Panc1 (cell line): ENCODE measurements at regions not wholly inside any gene's neighbourhood (a gene's known extent, or its start where the extent isn't known, plus 50 kb on each side); places are given as distances from the start of the nearest gene placed in this dataset.

Experiments used
- ATAC-seq: fragments of 200-7000 bp; cut with Tn5 transposase; 2 replicates; pipeline ENCODE4 v1.9.1; 2020; ENCODE audit warnings: mild to moderate bottlenecking, moderate library complexity
- BruUV-seq: library from RNA; stranded (reverse); fragments of 400-500 nt; replicated peaks from 2 replicates; lab custom pipeline; 2021; lab: Mats Ljungman, UMichigan
- CTCF ChIA-PET: fragments of 300-600 bp; sonication (Branson Sonifier 250); formaldehyde crosslinking; loops from one replicate; lab custom pipeline; 2022; ENCODE audit warnings: antibody characterized with exemption; lab: Charles Lee
- POLR2A ChIA-PET: fragments of 300-600 bp; sonication (Branson Sonifier 250); formaldehyde crosslinking; loops from one replicate; lab custom pipeline; 2022; ENCODE audit warnings: antibody characterized with exemption; lab: Charles Lee
- DNase-seq: peaks from one replicate; pipeline ENCODE4 v3.0.0-alpha.2; 2010; ENCODE audit warnings: low read depth, low spot score
- H3K27ac ChIP-seq: 2 replicates; pipeline ENCODE4 v1.5.1; 2011; ENCODE audit warnings: mild to moderate bottlenecking, low read length, inconsistent platforms
- H3K27me3 ChIP-seq: fragments of 200-500 bp; sonication (Bioruptor generic); 2 replicates; pipeline ENCODE4 v1.6.0; 2014; ENCODE audit warnings: low read length, inconsistent platforms; ENCODE audit not compliant: control insufficient read depth, insufficient read depth
- H3K36me3 ChIP-seq: fragments of 200-500 bp; sonication (Bioruptor generic); 2 replicates; pipeline ENCODE4 v1.5.1; 2014; ENCODE audit warnings: inconsistent platforms, mild to moderate bottlenecking, low read length, moderate library complexity; ENCODE audit not compliant: control insufficient read depth, insufficient read depth
- H3K4me1 ChIP-seq: 2 replicates; pipeline ENCODE4 v1.5.1; 2011; ENCODE audit warnings: inconsistent platforms, mild to moderate bottlenecking, low read length, moderate library complexity; ENCODE audit not compliant: control insufficient read depth, insufficient read depth
- H3K4me3 ChIP-seq, 2 experiments: 2 replicates each; pipeline ENCODE4 v1.5.1; 2011 to 2012; ENCODE audit warnings: low read depth in 2 of 2, low read length in 2 of 2, mild to moderate bottlenecking in 2 of 2, inconsistent platforms in 1 of 2, moderate library complexity in 1 of 2
- H3K9me3 ChIP-seq: fragments of 200-500 bp; sonication (Bioruptor generic); 2 replicates; pipeline ENCODE4 v1.5.1; 2014; ENCODE audit warnings: low read depth, mild to moderate bottlenecking, inconsistent platforms, low read length, moderate library complexity; ENCODE audit not compliant: control insufficient read depth, insufficient read depth
- CTCF ChIP-seq: fragments of 450-650 bp; IDR thresholded peaks from 2 replicates; pipeline ENCODE4 v1.5.1; 2017; ENCODE audit warnings: mild to moderate bottlenecking
- POLR2AphosphoS5 ChIP-seq: IDR thresholded peaks from 2 replicates; pipeline ENCODE4 v1.6.1; 2012; ENCODE audit warnings: mild to moderate bottlenecking, low read depth, low read length, moderate library complexity
- REST ChIP-seq, 2 experiments: IDR thresholded peaks; 2 replicates each; pipeline ENCODE4 v1.6.1; 2011 to 2012; ENCODE audit warnings: low read depth in 2 of 2, control low read depth in 1 of 2, low read length in 1 of 2, mild to moderate bottlenecking in 1 of 2, moderate library complexity in 1 of 2; ENCODE audit not compliant: insufficient read depth in 1 of 2
- SIN3A ChIP-seq: IDR thresholded peaks from 2 replicates; pipeline ENCODE4 v1.6.1; 2012; ENCODE audit warnings: low read depth, mild to moderate bottlenecking, low read length, moderate library complexity, borderline replicate concordance; ENCODE audit not compliant: insufficient read depth
- TCF7L2 ChIP-seq: IDR thresholded peaks from 2 replicates; pipeline ENCODE4 v1.6.1; 2011; ENCODE audit warnings: mild to moderate bottlenecking, low read depth, low read length, inconsistent platforms
- in situ Hi-C: cut with HindIII; loops from 2 replicates; pipeline ENCODE4 v1.10.0; 2016; ENCODE audit warnings: low sequenced_read_pairs, low pct_unique_long_range_greater_than_20kb
- intact Hi-C: fragments of 100-400 bp; cut with micrococcal nuclease; formaldehyde crosslinking; loops from one replicate; pipeline ENCODE4 v1.10.0; 2022; ENCODE audit not compliant: unreplicated experiment

- ChIA-PET POLR2A (interaction anchor here (0.8 kb wide), 1 partner anchor 110 kb away, joined by 3 read pairs; no protein-coding TSS in a partner anchor), CTCF (no interaction called here)
- in situ Hi-C loops (no loop called here), intact Hi-C loops (no loop called here)
- TF ChIP-seq TCF7L2 (no peak), CTCF (no peak), REST (IDR thresholded peaks at IDR 0.05; ENCODE audit: insufficient read depth in 1 of 2, low read depth in 2 of 2, low read length in 1 of 2) (no peak), POLR2AphosphoS5 (no peak), SIN3A (no peak)
- H3K4me1 ChIP-seq, result no peaks in the 10 kb centered on the region
- H3K36me3 ChIP-seq, result no peaks in the 10 kb centered on the region
- BruUV-seq, result no TSS peak
- no peaks in the 10 kb centered on the region for H3K27me3 ChIP-seq
- no peaks in the 10 kb centered on the region for H3K9me3 ChIP-seq
- ATAC-seq (no peak), DNase-seq (no peak)
- no peak overlapping the region for H3K4me3 ChIP-seq
- H3K27ac ChIP-seq, result no peak overlapping the region
Observed at GRCh38 chr1:55362558-55362957, 147.4 kb upstream of the USP24 start.

GRCh38 chr1:55359611-55360010, 144.4 kb upstream of the USP24 start:
- no TSS peak for BruUV-seq
- Histone ChIP-seq H3K9me3 (no peaks in the 10 kb centered on the region), H3K27ac (no peak overlapping the region), H3K27me3 (no peaks in the 10 kb centered on the region), H3K36me3 (no peaks in the 10 kb centered on the region), H3K4me3 (no peak overlapping the region), H3K4me1 (no peaks in the 10 kb centered on the region)
- in situ Hi-C loops (no loop called here), intact Hi-C loops (no loop called here)
- TF ChIP-seq REST (IDR thresholded peaks at IDR 0.05; ENCODE audit: insufficient read depth in 1 of 2, low read depth in 2 of 2, low read length in 1 of 2), result no peak
- TF ChIP-seq CTCF, result no peak
- no peak for TF ChIP-seq TCF7L2
- TF ChIP-seq POLR2AphosphoS5, result no peak
- no peak for TF ChIP-seq SIN3A
- ATAC-seq (no peak), DNase-seq (no peak)
- CTCF ChIA-PET, result interaction anchor here (0.6 kb wide), 1 partner anchor 75 kb away, joined by 8 read pairs; no protein-coding TSS in a partner anchor
- POLR2A ChIA-PET, result no interaction called here
